RWPE1 (cell line): ENCODE measurements at regions not wholly inside any gene's neighbourhood (a gene's known extent, or its start where the extent isn't known, plus 50 kb on each side); places are given as distances from the start of the nearest gene placed in this dataset.

Experiments used
- CTCF ChIA-PET: fragments of 350-600 bp; sonication (Branson Sonifier 250); formaldehyde crosslinking; extraction: SDS; loops from one replicate; lab custom pipeline; 2021; lab: Yijun Ruan, JAX
- POLR2A ChIA-PET: fragments of 400-600 bp; formaldehyde crosslinking; extraction: SDS; loops from one replicate; lab custom pipeline; 2020; ENCODE audit warnings: antibody characterized with exemption; ENCODE audit not compliant: low non-redundant PET; lab: Yijun Ruan, JAX
- DNase-seq: peaks from one replicate; pipeline ENCODE4 v3.0.0; 2012; ENCODE audit warnings: low spot score
- H3K27ac ChIP-seq: fragments of 450-650 bp; 2 replicates; pipeline ENCODE4 v1.5.1; 2017
- CTCF ChIP-seq: fragments of 450-650 bp; conservative IDR thresholded peaks from 2 replicates; pipeline ENCODE4 v1.5.1; 2017; ENCODE audit warnings: low read depth, mild to moderate bottlenecking

GRCh38 chr1:228804173-228804572 is 68.9 kb downstream of the RHOU start:
- H3K27ac ChIP-seq: no peak overlapping the region
- CTCF ChIA-PET: no interaction called here
- no peak for DNase-seq
- POLR2A ChIA-PET: no interaction called here
- no peak for TF ChIP-seq CTCF

- CTCF ChIA-PET: no interaction called here
- no peak overlapping the region for H3K27ac ChIP-seq
These were observed 69.5 kb downstream of the RHOU start for GRCh38 chr1:228804640-228805413.

GRCh38 chr1:228807904-228808605 is 72.8 kb downstream of the RHOU start:
- ChIA-PET CTCF (no interaction called here), POLR2A (no interaction called here)
- no peak for TF ChIP-seq CTCF
- no peak for DNase-seq
- H3K27ac ChIP-seq: no peak overlapping the region

More at GRCh38 chr1:228804640-228805413, 69.5 kb downstream of the RHOU start:
- DNase-seq: no peak
- POLR2A ChIA-PET: interaction anchor here (0.5 kb wide), 1 partner anchor 13 kb away, joined by 8 read pairs; no protein-coding TSS in a partner anchor
- no peak for TF ChIP-seq CTCF

GRCh38 chr1:228809621-228810394 is 74.5 kb downstream of the RHOU start:
- CTCF ChIA-PET: interaction anchor here (0.6 kb wide), 1 partner anchor 256 kb away, joined by 3 read pairs; no protein-coding TSS in a partner anchor
- peak overlapping the region; percentile 28; the same call in 1 of the 2 replicates for H3K27ac ChIP-seq
- no peak for DNase-seq
- POLR2A ChIA-PET: no interaction called here
- TF ChIP-seq CTCF: no peak

GRCh38 chr1:228810395-228810758 is 75.1 kb downstream of the RHOU start:
- CTCF ChIA-PET: interaction anchor here (0.5 to 0.6 kb wide), 3 partner anchors 146 to 1692 kb away, joined by 3 to 4 read pairs (median 3); no protein-coding TSS in a partner anchor
- DNase-seq: no peak
- H3K27ac ChIP-seq: 0 out of 2 replicates have a peak overlapping the region, but pooled peaks have one; percentile 28
- POLR2A ChIA-PET: no interaction called here
- TF ChIP-seq CTCF: no peak
